GM15510 (cell line): ENCODE measurements at regions not wholly inside any gene's neighbourhood (a gene's known extent, or its start where the extent isn't known, plus 50 kb on each side); places are given as distances from the start of the nearest gene placed in this dataset.

Experiments used
- POLR2A ChIP-seq: IDR thresholded peaks from 3 replicates; pipeline ENCODE4 v1.6.1; 2011; ENCODE audit warnings: borderline replicate concordance; ENCODE audit not compliant: insufficient read length; ENCODE audit errors: extremely low read depth

- no peak for TF ChIP-seq POLR2A
Measured at GRCh38 chr13:73556902-73557301, 498.1 kb downstream of the KLF5 start.

DNA sequence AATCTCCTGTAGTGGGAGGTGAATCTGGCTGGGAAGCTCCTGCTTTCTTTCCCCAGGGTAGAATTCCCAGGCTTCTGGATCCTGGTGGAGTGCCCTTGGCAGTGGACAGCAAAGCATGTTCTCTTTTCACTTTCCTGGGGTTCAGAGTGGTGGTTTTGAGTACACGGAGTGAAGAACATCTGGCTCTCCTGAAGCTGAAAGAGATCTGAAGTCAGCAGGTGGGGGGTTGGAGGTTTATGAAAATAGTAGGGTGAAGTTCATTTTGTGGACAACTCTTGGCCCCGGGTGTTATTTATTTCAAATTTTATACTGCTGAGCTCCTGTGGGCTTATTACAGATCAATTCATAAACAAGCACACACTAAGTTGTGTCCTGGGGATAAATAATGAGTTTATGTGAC, 497.3 kb downstream of the KLF5 start:
- TF ChIP-seq POLR2A, result no peak

DNA sequence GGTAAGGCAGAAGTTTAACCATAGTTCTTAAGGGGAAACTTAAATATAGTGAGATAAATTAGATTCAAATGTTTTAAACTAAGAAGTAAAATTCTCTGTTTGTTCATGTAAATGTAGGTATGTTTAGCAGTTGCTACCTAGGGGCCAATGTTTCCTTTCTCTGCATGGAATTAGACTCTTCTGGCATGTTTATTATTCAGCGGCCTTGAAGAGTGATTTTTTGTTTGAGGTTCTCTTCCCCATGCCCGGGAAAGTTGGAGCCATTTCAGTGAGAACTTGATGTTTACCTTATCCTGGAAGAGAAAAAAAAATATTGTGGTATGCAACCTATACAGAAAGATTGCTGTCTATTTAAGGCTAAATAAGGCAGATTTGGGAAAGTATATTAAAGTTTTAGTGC, 492.9 kb downstream of the KLF5 start:
- no peak for TF ChIP-seq POLR2A

GRCh38 chr13:73549717-73550116, 490.9 kb downstream of the KLF5 start:
- TF ChIP-seq POLR2A, result no peak

DNA sequence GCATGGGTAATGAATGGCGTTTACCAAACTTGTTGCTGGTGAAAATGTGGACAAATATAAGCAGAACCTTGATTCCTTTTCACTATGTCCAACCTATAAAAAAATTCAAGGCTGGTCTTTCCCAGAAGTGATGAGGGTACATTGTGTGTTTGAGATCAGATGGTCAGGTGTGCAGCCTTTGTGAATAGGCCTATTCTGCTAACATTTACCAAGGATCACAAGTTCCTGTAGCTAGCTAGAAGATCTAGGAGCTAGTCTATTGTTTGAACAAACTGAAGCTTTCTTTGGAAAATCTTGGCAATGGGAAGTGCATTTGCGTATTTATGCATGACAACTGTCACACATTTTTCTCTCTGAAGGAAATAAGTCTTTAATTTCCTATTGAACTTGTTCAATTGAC, 489.6 kb downstream of the KLF5 start:
- no peak for TF ChIP-seq POLR2A

DNA sequence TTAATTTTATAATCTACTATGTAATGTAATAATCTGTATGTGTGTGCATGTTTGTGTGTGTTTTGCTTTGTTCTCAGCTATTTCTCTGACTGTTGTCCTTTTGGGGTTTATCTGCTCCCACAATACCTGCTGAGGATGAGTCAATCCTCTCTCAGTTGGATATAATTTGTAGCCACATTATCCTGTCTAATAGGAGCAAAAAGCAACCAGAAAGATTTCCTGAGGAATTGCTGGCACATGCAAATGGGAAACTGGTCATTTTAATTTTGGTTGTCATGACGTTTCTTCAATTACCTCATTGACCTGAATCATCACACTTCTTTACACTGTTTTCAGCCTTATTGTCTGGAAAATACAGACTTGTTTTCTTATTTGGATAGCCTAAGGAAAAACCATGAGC, 488.4 kb downstream of the KLF5 start:
- TF ChIP-seq POLR2A, result no peak

DNA sequence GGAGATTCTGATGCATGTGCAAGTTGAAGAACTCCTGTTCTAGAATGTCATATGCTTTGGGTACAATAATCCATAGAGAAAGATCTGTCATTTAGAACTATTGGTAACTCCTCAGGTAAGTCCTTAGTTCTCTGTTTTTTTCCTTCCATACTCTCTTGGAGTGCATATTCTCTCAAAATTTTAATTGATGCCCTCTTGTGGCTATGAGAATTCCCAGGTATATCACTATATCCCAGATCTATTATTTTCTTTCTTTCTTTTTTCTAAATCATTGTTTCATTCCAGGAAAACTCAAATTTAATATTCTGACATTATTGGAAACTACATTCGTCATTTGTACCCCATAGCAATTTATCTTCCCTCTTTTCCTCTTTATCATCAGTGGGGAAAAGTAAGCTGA, 485.4 kb downstream of the KLF5 start:
- no peak for TF ChIP-seq POLR2A

- no peak for TF ChIP-seq POLR2A
Measured at GRCh38 chr13:73542446-73542845, 483.6 kb downstream of the KLF5 start.

DNA sequence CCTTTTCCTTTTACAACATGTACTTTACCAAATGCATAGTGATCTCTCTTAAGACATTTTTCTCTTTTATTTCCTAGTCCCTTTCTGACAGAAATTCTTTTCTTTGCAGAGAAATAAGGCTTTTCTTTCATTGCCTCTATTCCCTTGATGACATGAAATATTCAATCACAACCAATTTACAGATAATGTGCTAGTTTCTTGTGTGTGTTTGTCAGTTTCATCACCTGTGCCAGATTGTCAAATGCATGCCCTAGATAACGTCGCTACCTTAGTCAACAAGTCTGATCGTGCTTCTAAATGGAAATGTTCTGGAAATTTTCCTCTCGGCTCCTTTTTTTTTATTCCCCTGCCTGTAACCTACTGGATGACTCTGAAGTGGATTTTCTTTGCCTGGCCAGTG, 478.1 kb downstream of the KLF5 start:
- no peak for TF ChIP-seq POLR2A

DNA sequence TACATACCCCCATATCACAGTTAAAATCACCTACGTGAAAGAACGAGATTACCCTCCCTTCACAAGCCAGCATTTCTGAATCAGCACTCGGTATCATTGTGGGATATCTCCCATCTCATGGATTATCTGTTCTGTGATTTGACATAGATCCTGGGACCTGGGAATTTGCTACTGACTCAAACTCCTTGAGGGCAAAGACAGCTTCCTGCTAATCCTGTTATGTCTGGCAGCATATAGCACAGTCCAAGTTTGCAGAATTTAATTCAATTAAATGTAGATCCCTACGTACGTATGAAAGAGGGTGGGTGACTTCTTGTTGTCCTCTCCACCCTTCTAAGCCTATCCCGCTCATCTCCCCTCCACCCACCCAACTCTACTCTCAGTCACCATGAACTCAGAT, 476.5 kb downstream of the KLF5 start:
- no peak for TF ChIP-seq POLR2A

DNA sequence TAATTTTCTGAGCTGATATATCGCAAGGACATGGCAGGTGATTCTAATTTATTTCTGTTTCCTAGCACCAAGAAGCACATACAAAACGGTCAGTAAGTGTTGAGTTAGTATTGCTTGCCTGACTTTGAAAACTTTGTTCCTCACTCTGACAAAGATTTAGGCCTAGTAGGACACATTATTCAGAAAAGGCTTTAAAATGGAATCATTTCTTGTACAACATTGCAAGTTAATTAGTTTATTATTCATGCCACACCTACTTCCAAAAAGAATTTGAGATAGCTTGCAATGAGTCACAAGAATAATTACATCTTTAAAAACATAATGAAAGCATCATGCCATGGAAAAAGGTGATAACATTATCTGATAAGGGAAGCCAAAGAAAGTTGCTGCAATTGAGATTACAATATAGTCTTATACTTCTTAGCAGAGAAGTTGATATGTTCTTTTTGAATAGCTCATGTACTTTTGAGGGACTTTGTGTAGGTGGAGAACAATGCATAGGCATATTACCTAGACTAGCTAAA, 474.2 kb downstream of the KLF5 start:
- no peak for TF ChIP-seq POLR2A

DNA sequence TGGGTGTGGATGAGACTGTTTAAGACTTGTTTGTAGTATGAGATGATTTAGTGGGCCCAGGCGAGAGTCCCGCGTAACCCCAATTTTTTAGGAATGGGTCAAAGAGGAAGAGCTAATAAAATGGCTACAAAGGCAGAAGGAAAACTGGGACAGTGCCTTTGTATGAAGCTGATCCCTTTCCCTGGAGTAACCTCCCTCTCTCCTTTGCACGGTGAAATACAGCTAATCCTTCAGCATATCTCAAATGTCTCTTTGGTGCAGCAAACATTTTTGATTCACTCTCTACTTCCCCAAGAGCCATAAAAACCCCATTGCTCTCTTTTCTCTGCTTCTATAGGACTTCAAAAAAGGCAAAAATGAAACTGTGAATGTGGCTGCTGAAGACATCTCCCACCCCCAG, 473.8 kb downstream of the KLF5 start:
- TF ChIP-seq POLR2A, result no peak

DNA sequence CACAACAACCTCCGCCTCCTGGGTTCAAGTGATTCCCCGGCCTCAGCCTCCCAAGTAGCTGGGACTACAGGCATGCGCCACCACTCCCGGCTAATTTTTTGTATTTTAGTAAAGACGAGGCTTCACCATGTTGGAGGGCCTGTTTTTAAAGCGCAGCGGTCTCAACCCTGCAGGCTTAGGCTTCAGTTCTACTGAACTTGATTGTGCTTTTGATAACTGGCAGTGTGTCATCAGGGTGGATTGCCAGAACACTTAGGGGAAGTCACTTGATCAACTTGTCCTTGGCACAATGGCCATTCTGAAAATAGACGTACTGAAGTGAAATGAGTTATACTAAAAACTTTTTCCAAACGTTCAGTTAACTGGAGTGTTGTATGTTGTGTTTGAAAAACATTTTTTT, 472.2 kb downstream of the KLF5 start:
- no peak for TF ChIP-seq POLR2A

DNA sequence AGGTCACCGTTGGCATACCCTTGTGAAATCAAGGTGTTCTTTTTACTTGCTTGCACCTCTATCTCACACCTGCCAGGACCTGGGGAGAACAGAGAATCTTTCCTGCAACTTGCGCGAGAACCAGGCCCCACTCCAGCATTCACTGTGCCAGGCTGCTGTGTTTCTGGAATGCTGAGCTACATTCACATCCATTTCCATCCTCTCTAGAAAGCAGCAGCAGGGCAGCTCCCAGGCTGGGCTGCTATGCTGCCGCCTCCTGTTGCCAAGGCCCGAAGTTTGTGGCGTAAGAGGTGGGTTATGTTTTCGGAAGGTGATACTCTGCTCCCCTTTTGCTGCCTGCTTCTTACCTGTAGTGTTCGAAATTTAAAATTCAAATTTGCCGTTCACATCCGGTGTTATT, 464.1 kb downstream of the KLF5 start:
- TF ChIP-seq POLR2A, result no peak

DNA sequence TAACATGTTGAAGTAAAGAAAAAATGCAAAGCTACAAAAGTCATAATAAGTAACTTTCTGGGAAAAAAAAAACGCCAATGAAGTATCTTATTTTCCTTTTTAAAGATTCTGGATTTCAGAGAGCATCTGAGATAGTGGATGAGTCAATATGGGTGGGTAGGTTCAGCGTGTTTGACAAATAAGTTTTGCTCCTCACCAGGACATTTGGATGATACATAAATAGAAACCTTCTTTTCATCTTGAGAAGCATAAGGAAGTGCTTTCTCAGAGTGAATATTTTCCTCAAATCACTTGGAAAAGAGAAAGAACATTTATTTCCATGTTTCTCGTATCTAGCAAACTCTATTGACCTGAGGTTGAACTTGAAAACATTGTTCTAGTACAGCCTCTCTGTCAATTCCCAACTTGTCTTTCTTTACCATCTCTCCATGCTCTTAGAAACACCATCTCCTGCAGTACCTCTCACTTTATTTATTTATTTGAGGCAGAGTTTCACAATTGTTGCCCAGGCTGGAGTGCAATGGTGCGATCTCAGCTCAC, 463.2 kb downstream of the KLF5 start:
- TF ChIP-seq POLR2A, result no peak

DNA sequence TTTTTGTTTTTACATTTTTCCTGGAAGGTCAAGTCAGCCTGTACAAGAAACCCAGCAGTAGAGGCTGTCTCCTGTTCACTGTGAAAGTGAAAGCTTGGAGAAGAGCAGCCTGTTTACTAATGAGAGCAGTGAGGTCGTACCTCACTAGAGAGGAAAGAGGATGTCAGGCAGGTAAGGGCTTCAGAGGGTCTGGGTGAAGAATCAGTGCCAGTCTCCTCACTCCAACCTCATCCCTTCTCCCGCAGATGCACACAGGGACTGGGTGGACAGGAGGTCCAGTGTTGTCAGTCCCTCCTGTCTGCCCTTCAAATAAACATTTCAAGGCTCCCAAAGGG, 462.5 kb downstream of the KLF5 start:
- TF ChIP-seq POLR2A, result no peak
